Left colon (tissue), 2 donors: ENCODE measurements at regions not wholly inside any gene's neighbourhood (a gene's known extent, or its start where the extent isn't known, plus 50 kb on each side); places are given as distances from the start of the nearest gene placed in this dataset.
A peak's percentile ranks its signal among the peaks of the same experiment; 100 is the strongest.

Experiments
- ATAC-seq: fragments of 200-7000 bp; cut with Tn5 transposase; one replicate; pipeline ENCODE4 v1.9.1; 2020; ENCODE audit warnings: mild to moderate bottlenecking, moderate library complexity
- DNase-seq, 2 donors: peaks; one replicate each; pipeline ENCODE4 v3.0.0-alpha.2; 2020
- intact Hi-C, 2 donors: fragments of 100-400 bp; cut with DNase I in 1 of 2; cut with micrococcal nuclease in 1 of 2; formaldehyde crosslinking; loops; one replicate each; pipeline versions ENCODE4 v1.11.2 to v1.14.0; 2022; cut with DNase I, micrococcal nuclease
- donor health status: DM: no; HTN: no; CAD: no.
- donor health status: DM: yes; HTN: yes; CAD: no.

DNA sequence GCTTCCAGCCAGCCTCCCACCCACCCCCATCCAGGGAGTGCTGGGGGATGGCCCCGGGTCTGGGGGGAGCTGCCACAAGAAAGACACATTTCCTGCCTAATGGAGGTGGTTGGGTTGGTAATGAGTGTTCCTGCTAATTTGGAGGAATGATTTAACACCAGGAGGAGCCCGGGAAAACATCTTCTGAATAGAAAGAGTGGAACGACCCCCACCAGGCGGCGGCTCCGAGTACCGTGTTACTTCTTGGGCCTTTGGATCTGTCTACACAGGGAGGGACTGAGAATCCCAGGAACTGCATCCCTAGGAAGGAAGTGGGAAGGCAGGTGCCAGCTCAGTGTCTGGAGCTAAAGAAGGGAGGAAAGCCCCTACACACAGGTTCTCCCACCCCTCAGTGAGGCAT is 64.6 kb downstream of the TSPAN17 start:
- ATAC-seq (no peak), DNase-seq (no peak)
- intact Hi-C loops = no loop called here

- ATAC-seq (no peak), DNase-seq (no peak)
- intact Hi-C loops = no loop called here
Observed at GRCh38 chr5:176712546-176713304, 65.4 kb downstream of the TSPAN17 start.

DNA sequence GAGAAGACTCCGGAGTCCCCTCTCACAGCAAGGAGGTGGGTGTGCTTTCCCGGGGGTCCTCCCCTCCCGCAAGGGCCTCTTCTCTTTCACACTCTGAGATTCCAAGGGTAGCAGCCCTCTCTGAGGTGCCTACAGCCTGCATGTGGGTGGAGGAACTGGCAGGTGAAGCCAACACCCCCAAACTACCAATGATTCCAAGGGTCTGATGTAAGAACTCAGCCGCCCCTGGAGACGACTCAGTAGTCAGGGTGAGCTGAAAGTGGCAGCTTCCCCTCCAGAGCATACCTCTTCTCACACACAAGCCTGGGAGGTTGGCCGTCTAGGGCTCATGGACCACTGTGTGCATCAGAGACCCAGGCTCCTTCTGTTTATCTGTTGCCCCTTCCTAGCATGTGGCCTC is 66.1 kb downstream of the TSPAN17 start:
- no peak for DNase-seq
- no peak for ATAC-seq
- intact Hi-C loops = no loop called here

DNA sequence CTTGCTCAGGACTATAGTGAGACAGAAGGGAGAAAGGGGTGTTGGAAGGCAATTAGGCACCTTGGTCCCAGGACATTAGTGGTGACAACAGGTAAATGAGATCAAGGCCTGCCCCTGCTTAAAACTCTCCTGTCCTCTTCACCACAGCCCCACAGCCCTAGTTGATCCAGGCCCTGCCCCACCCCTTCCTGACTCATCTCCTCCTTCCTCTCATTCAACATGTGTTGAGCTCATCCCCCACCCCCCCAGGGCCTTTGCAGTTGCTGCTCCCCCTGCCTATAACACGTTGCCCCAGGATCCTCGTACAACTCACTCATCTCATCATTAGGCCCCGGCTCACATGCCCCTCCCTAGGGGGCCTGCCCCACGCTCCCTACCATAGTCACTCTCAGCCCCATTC is 66.8 kb downstream of the TSPAN17 start:
- no peak for ATAC-seq
- intact Hi-C loops = no loop called here
- DNase-seq = no peak

- DNase-seq (peak in 1 of 2 donors; percentile 18), ATAC-seq (no peak)
- intact Hi-C loops = no loop called here
Observed at GRCh38 chr5:176716320-176716719, 69.0 kb downstream of the TSPAN17 start.

- DNase-seq = no peak
- no peak for ATAC-seq
- intact Hi-C loops = no loop called here
Observed at GRCh38 chr5:176719113-176719739, 71.9 kb downstream of the TSPAN17 start.

- intact Hi-C loops = no loop called here
- ATAC-seq (no peak), DNase-seq (no peak)
Observed at GRCh38 chr5:176721509-176721908, 74.2 kb downstream of the TSPAN17 start.

- DNase-seq (no peak), ATAC-seq (no peak)
- intact Hi-C loops = no loop called here
Observed at GRCh38 chr5:176722757-176723156, 75.5 kb downstream of the TSPAN17 start.

- DNase-seq (no peak), ATAC-seq (no peak)
- intact Hi-C loops = no loop called here
Observed at GRCh38 chr5:176723440-176723839, 76.2 kb downstream of the TSPAN17 start.

DNA sequence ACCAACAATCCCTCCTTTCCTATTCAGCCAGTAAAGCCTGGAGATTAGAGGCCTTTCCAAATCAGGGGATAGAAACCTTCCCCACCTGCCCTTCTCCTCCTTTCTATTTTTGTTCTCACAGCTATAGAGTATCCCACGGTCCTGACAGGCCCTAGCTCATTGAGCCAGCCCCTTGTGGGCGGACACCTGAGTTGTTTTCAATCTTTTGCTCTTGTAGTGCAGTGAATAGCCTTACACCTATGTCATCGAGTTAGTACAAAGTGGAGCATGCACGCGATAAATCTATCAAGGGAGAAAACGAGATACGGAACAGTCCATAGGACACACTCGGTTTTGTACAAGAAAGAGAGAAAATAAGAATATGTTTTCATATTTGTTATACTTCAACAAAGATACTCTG is 77.2 kb downstream of the TSPAN17 start:
- intact Hi-C loops = no loop called here
- DNase-seq (no peak), ATAC-seq (no peak)

- DNase-seq (no peak), ATAC-seq (no peak)
- intact Hi-C loops = no loop called here
Observed at GRCh38 chr5:176725521-176726280, 78.4 kb downstream of the TSPAN17 start.

GRCh38 chr5:176726746-176727527 is 79.7 kb downstream of the TSPAN17 start:
- DNase-seq (no peak), ATAC-seq (no peak)
- intact Hi-C loops = no loop called here

GRCh38 chr5:176727528-176727900 is 80.2 kb downstream of the TSPAN17 start:
- DNase-seq (no peak), ATAC-seq (no peak)
- intact Hi-C loops = no loop called here

DNA sequence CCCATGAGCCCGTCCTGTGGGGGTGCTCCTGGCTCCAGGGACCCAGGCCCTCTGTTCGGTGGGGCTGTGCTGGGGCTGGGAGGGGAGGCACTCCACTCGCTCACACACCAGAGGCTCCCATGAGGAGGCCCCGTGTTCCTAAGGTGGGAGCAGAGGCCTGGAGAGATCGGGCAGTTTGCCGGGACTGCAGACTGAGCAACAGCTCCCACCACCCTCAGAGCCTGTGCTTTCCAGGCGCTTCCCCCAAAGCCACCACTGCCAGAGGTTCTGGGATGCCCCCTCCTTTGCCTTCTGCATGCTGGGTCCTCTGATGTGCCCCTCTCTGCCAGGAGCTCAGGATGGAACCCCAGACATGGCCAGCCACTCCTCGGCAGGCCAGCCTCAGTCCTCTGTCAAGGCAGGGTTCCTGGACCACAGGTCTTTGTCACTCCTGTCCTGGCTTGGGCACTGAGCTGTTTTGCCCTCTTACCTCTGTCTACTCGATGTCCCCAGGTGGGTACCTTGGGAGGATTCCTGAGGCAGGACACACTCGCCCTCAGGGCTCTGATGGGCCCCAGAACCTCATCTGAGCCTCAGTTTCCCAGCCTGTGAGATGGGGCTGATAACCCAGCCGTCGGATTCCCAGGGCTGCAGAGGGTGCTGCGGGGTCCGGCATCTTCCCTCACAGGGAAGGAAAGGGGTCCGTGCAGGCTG is 80.8 kb downstream of the TSPAN17 start:
- ATAC-seq (no peak), DNase-seq (no peak)
- intact Hi-C loops = no loop called here

- ATAC-seq (no peak), DNase-seq (no peak)
- intact Hi-C loops = no loop called here
Observed at GRCh38 chr5:176728831-176729251, 81.5 kb upstream of the UNC5A start.

DNA sequence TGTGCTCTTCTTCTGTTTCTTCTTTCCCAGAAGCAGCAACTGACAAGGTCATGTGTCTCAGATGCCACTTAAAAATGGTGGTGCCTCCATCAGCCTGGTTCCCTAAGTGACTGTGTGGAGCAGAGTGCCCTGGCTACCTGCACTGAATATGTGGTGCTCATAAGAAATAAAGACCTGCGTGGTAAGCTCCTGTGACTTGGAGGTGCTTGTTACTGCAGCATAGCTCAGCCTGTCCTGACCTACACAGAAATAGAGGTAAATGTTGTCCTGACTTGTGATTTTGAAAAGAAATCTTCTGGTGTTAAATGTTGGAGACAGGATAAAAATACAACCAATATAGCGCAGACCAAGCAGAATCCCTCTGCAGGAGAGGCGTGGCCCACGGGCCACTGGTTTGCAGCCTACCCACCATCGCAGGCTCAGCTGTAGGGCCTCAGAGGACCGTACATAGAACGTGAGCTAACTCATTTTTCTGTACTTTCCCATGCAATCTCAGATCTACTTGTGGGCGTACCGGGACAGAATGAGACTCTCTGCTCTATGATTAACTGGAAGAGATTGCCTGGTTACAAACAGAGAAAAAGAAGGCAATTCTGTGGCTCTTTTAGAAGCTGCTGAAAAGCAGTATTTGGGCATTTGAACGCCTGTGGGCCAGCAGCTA is 79.4 kb upstream of the UNC5A start:
- DNase-seq = no peak
- intact Hi-C loops = no loop called here
- no peak for ATAC-seq

GRCh38 chr5:176731506-176732160 is 78.7 kb upstream of the UNC5A start:
- intact Hi-C loops = no loop called here
- no peak for ATAC-seq

DNA sequence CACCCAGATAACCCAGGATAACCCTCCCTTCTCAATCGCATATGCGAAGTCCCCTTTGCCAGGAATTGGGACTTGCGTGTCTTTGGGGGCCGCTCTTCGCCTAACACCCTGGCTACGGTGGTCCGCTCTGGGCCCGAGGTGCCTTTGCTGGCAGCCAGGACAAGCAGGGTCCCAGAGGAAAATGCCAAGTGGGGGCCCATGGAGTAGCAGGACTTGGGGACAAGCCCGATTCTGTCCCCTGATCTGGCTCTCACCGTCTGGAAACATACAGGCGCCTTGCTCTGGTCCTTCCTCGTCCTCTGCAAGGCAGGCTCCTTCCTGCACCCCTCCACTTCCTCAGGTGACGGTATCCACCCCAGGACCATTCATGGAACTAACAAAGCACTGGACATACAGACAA is 78.1 kb upstream of the UNC5A start:
- ATAC-seq (no peak), DNase-seq (peak in 1 of 2 donors; percentile 6)
- intact Hi-C loops = no loop called here

More at GRCh38 chr5:176731506-176732160, 78.7 kb upstream of the UNC5A start:
- DNase-seq = no peak
